ENCODE measurements at regions not wholly inside any gene's neighbourhood (a gene's known extent, or its start where the extent isn't known, plus 50 kb on each side); places are given as distances from the start of the nearest gene placed in this dataset.

- ATAC-seq, result no peak
- H3K4me3 Mint-ChIP-seq, result no peak overlapping the region
- H3K9me3 Mint-ChIP-seq, result no peaks in the 10 kb centered on the region
- H3K4me1 Mint-ChIP-seq, result no peaks in the 10 kb centered on the region
- no peaks in the 10 kb centered on the region for H3K27me3 Mint-ChIP-seq
- H3K27ac Mint-ChIP-seq, result no peak overlapping the region
- no peaks in the 10 kb centered on the region for H3K36me3 Mint-ChIP-seq
Observed at GRCh38 chr9:23451802-23452418, 374.1 kb downstream of the ELAVL2 start.

GRCh38 chr9:23464275-23464674, 361.8 kb downstream of the ELAVL2 start:
- Mint-ChIP-seq H3K27ac (no peak overlapping the region), H3K9me3 (peaks cover 20% of the 10 kb centered on the region), H3K4me1 (no peaks in the 10 kb centered on the region), H3K4me3 (no peak overlapping the region), H3K27me3 (no peaks in the 10 kb centered on the region), H3K36me3 (no peaks in the 10 kb centered on the region)
- no peak for ATAC-seq

- Mint-ChIP-seq H3K4me3 (no peak overlapping the region), H3K9me3 (peaks cover 18% of the 10 kb centered on the region), H3K27me3 (no peaks in the 10 kb centered on the region), H3K4me1 (no peaks in the 10 kb centered on the region), H3K27ac (no peak overlapping the region), H3K36me3 (no peaks in the 10 kb centered on the region)
- no peak for ATAC-seq
Observed at GRCh38 chr9:23467276-23467675, 358.8 kb downstream of the ELAVL2 start.

GRCh38 chr9:23477908-23478307, 348.1 kb downstream of the ELAVL2 start:
- no peak overlapping the region for H3K27ac Mint-ChIP-seq
- peaks cover 8% of the 10 kb centered on the region for H3K9me3 Mint-ChIP-seq
- no peaks in the 10 kb centered on the region for H3K4me1 Mint-ChIP-seq
- no peak for ATAC-seq
- H3K27me3 Mint-ChIP-seq, result no peaks in the 10 kb centered on the region
- no peaks in the 10 kb centered on the region for H3K36me3 Mint-ChIP-seq
- H3K4me3 Mint-ChIP-seq, result no peak overlapping the region

GRCh38 chr9:23483566-23483965, 342.5 kb downstream of the ELAVL2 start:
- no peak for ATAC-seq
- Mint-ChIP-seq H3K4me3 (no peak overlapping the region), H3K27me3 (no peaks in the 10 kb centered on the region), H3K9me3 (peaks cover 7% of the 10 kb centered on the region), H3K4me1 (no peaks in the 10 kb centered on the region), H3K36me3 (no peaks in the 10 kb centered on the region), H3K27ac (no peak overlapping the region)

- H3K36me3 Mint-ChIP-seq, result no peaks in the 10 kb centered on the region
- H3K4me3 Mint-ChIP-seq, result no peak overlapping the region
- no peaks in the 10 kb centered on the region for H3K9me3 Mint-ChIP-seq
- no peak overlapping the region for H3K27ac Mint-ChIP-seq
- no peak for ATAC-seq
- no peaks in the 10 kb centered on the region for H3K4me1 Mint-ChIP-seq
- H3K27me3 Mint-ChIP-seq, result no peaks in the 10 kb centered on the region
Observed at GRCh38 chr9:23492126-23493002, 333.7 kb downstream of the ELAVL2 start.

- H3K4me3 Mint-ChIP-seq, result no peak overlapping the region
- no peaks in the 10 kb centered on the region for H3K36me3 Mint-ChIP-seq
- no peak overlapping the region for H3K27ac Mint-ChIP-seq
- no peaks in the 10 kb centered on the region for H3K27me3 Mint-ChIP-seq
- no peaks in the 10 kb centered on the region for H3K9me3 Mint-ChIP-seq
- no peaks in the 10 kb centered on the region for H3K4me1 Mint-ChIP-seq
- ATAC-seq, result no peak
Observed at GRCh38 chr9:23493219-23493618, 332.8 kb downstream of the ELAVL2 start.

GRCh38 chr9:23496489-23497136, 329.4 kb downstream of the ELAVL2 start:
- no peak for ATAC-seq
- Mint-ChIP-seq H3K4me3 (no peak overlapping the region), H3K4me1 (no peaks in the 10 kb centered on the region), H3K36me3 (no peaks in the 10 kb centered on the region), H3K27ac (no peak overlapping the region), H3K9me3 (peaks cover 6% of the 10 kb centered on the region), H3K27me3 (no peaks in the 10 kb centered on the region)

- Mint-ChIP-seq H3K27ac (no peak overlapping the region), H3K4me3 (no peak overlapping the region), H3K27me3 (no peaks in the 10 kb centered on the region), H3K9me3 (peaks cover 7% of the 10 kb centered on the region), H3K36me3 (no peaks in the 10 kb centered on the region), H3K4me1 (no peaks in the 10 kb centered on the region)
- no peak for ATAC-seq
Observed at GRCh38 chr9:23497137-23497504, 328.9 kb downstream of the ELAVL2 start.

- no peaks in the 10 kb centered on the region for H3K4me1 Mint-ChIP-seq
- no peak overlapping the region for H3K4me3 Mint-ChIP-seq
- no peaks in the 10 kb centered on the region for H3K27me3 Mint-ChIP-seq
- H3K27ac Mint-ChIP-seq, result no peak overlapping the region
- ATAC-seq, result no peak
- H3K36me3 Mint-ChIP-seq, result no peaks in the 10 kb centered on the region
- H3K9me3 Mint-ChIP-seq, result peaks cover 17% of the 10 kb centered on the region
Observed at GRCh38 chr9:23502004-23502403, 324.0 kb downstream of the ELAVL2 start.

- no peaks in the 10 kb centered on the region for H3K36me3 Mint-ChIP-seq
- H3K27me3 Mint-ChIP-seq, result no peaks in the 10 kb centered on the region
- no peaks in the 10 kb centered on the region for H3K4me1 Mint-ChIP-seq
- no peak for ATAC-seq
- H3K27ac Mint-ChIP-seq, result no peak overlapping the region
- peaks cover 12% of the 10 kb centered on the region for H3K9me3 Mint-ChIP-seq
- H3K4me3 Mint-ChIP-seq, result no peak overlapping the region
Observed at GRCh38 chr9:23522952-23523351, 303.1 kb downstream of the ELAVL2 start.

GRCh38 chr9:23524607-23525155, 301.4 kb downstream of the ELAVL2 start:
- peaks cover 11% of the 10 kb centered on the region for H3K9me3 Mint-ChIP-seq
- H3K36me3 Mint-ChIP-seq, result no peaks in the 10 kb centered on the region
- H3K27ac Mint-ChIP-seq, result no peak overlapping the region

GRCh38 chr9:23526806-23527205, 299.2 kb downstream of the ELAVL2 start:
- H3K27ac Mint-ChIP-seq, result no peak overlapping the region
- H3K36me3 Mint-ChIP-seq, result no peaks in the 10 kb centered on the region

More at GRCh38 chr9:23524607-23525155, 301.4 kb downstream of the ELAVL2 start:
- Mint-ChIP-seq H3K4me3 (no peak overlapping the region), H3K4me1 (no peaks in the 10 kb centered on the region), H3K27me3 (no peaks in the 10 kb centered on the region)
- ATAC-seq, result no peak

GRCh38 chr9:23532282-23532681, 293.8 kb downstream of the ELAVL2 start:
- Mint-ChIP-seq H3K4me1 (no peaks in the 10 kb centered on the region), H3K27me3 (no peaks in the 10 kb centered on the region), H3K4me3 (no peak overlapping the region), H3K27ac (no peak overlapping the region), H3K36me3 (no peaks in the 10 kb centered on the region), H3K9me3 (peaks cover 13% of the 10 kb centered on the region)
- ATAC-seq, result no peak

More at GRCh38 chr9:23526806-23527205, 299.2 kb downstream of the ELAVL2 start:
- ATAC-seq, result no peak
- no peak overlapping the region for H3K4me3 Mint-ChIP-seq
- no peaks in the 10 kb centered on the region for H3K27me3 Mint-ChIP-seq
- peaks cover 17% of the 10 kb centered on the region for H3K9me3 Mint-ChIP-seq
- no peaks in the 10 kb centered on the region for H3K4me1 Mint-ChIP-seq

GRCh38 chr9:23537192-23538066, 288.6 kb downstream of the ELAVL2 start:
- no peak for ATAC-seq
- Mint-ChIP-seq H3K27ac (no peak overlapping the region), H3K4me1 (no peaks in the 10 kb centered on the region), H3K9me3 (peaks cover 3% of the 10 kb centered on the region), H3K36me3 (no peaks in the 10 kb centered on the region), H3K4me3 (no peak overlapping the region), H3K27me3 (no peaks in the 10 kb centered on the region)

All from stimulated activated memory B cell treated with anti-CD40 and anti-IgM and Interleukin-4, amounts not matched to agents 10 μg/mL and 1 μg/mL and 100 μg/mL, for 72 hours (primary cell).